ENCODE measurements at regions not wholly inside any gene's neighbourhood (a gene's known extent, or its start where the extent isn't known, plus 50 kb on each side); places are given as distances from the start of the nearest gene placed in this dataset.

DNA sequence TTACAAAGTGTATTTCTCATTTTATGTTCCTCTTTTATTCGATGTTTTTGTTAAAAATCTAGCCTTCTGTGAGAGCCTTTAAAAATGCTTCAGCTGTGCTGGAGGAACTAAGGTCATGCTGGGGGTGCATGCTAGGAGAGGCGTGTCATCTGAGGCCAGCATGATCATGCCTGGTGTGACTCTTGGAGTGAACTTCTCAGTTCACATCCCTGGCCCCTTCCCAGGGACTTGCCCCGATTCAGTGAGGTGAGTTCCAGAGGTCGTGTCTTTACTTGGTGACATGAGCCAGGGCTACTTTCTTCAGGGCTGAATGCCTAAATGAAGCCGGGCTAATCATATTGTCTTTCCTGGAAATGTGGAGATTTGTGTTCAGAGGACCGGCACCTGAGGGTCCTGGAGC is 264.9 kb downstream of the MREG start:
- no peak for TF ChIP-seq POLR2AphosphoS5 (IDR thresholded peaks at IDR 0.05; ENCODE audit: borderline replicate concordance, low read depth, low read length)
- no peak for TF ChIP-seq EZH2 (IDR thresholded peaks at IDR 0.05)
